ENCODE measurements at regions not wholly inside any gene's neighbourhood (a gene's known extent, or its start where the extent isn't known, plus 50 kb on each side); places are given as distances from the start of the nearest gene placed in this dataset.

GRCh38 chr4:43550981-43551627 is 658.6 kb downstream of the GRXCR1 start (continued):
- TF ChIP-seq DZIP1 (CRISPR knock-in tag; IDR thresholded peaks at IDR 0.05) (no peak), SPEN (CRISPR knock-in tag; IDR thresholded peaks at IDR 0.05; ENCODE audit: low read depth) (no peak), ZNF589 (CRISPR knock-in tag; conservative IDR thresholded peaks at IDR 0.05) (no peak), FUBP1 (CRISPR knock-in tag; IDR thresholded peaks at IDR 0.05; ENCODE audit: borderline replicate concordance) (no peak), HDAC1 (CRISPR knock-in tag; IDR thresholded peaks at IDR 0.05) (no peak), ZNF652 (CRISPR knock-in tag; IDR thresholded peaks at IDR 0.05; ENCODE audit: borderline replicate concordance, low read depth) (no peak), FOXP1 (IDR thresholded peaks at IDR 0.05) (no peak), FOXP1 (CRISPR knock-in tag; IDR thresholded peaks at IDR 0.05) (no peak), ZBTB21 (CRISPR knock-in tag; IDR thresholded peaks at IDR 0.05) (no peak), TEF (CRISPR knock-in tag; IDR thresholded peaks at IDR 0.05) (no peak)

Data from HepG2 (cell line).